Suprapubic skin (tissue), 4 donors: ENCODE measurements at regions not wholly inside any gene's neighbourhood (a gene's known extent, or its start where the extent isn't known, plus 50 kb on each side); places are given as distances from the start of the nearest gene placed in this dataset.

Source experiments
- DNase-seq, 2 donors: peaks; one replicate each; pipeline ENCODE4 v3.0.0-alpha.2; 2019; ENCODE audit warnings: low spot score in 2 of 2
- H3K27ac ChIP-seq: fragments of 200-600 bp; sonication (generic); one replicate; pipeline ENCODE4 v1.5.1; 2019
- H3K27me3 ChIP-seq: fragments of 200-600 bp; sonication (generic); one replicate; pipeline ENCODE4 v1.5.1; 2019
- H3K36me3 ChIP-seq: fragments of 200-600 bp; sonication (generic); one replicate; pipeline ENCODE4 v1.5.1; 2019
- H3K4me1 ChIP-seq: fragments of 200-600 bp; sonication (generic); one replicate; pipeline ENCODE4 v1.5.1; 2019
- H3K4me3 ChIP-seq: fragments of 200-600 bp; sonication (generic); one replicate; pipeline ENCODE4 v1.5.1; 2019; ENCODE audit warnings: mild to moderate bottlenecking
- H3K9me3 ChIP-seq: fragments of 200-600 bp; sonication (generic); one replicate; pipeline ENCODE4 v1.5.1; 2019
- CTCF ChIP-seq, 2 donors: fragments of 200-600 bp in 1 of 2; fragments of 450-650 bp in 1 of 2; sonication (generic) in 1 of 2; IDR thresholded peaks; one replicate each; pipeline ENCODE4 v1.5.1; 2016 to 2019; ENCODE audit warnings: antibody characterized with exemption in 2 of 2, mild to moderate bottlenecking in 1 of 2, moderate library complexity in 1 of 2
- EP300 ChIP-seq: sonication (generic); formaldehyde crosslinking; IDR thresholded peaks from one replicate; pipeline ENCODE4 v1.6.1; 2017; ENCODE audit warnings: antibody characterized with exemption
- POLR2A ChIP-seq, 2 donors: fragments of 450-650 bp; IDR thresholded peaks; one replicate each; pipeline ENCODE4 v1.6.1; 2017; ENCODE audit warnings: antibody characterized with exemption in 2 of 2, mild to moderate bottlenecking in 2 of 2, moderate library complexity in 2 of 2
- POLR2AphosphoS5 ChIP-seq, 3 donors: sonication (generic); formaldehyde crosslinking; IDR thresholded peaks; one replicate each; pipeline ENCODE4 v1.6.1; 2017; ENCODE audit warnings: antibody characterized with exemption in 3 of 3
- WGBS: methylation state at CpG from one replicate; pipeline ENCODE4 v1.1.5; 2018; 5-methylcytosine and 5-hydroxymethylcytosine counted together

- Histone ChIP-seq H3K4me3 (no peak overlapping the region), H3K36me3 (no peaks in the 10 kb centered on the region), H3K27ac (no peak overlapping the region), H3K4me1 (peaks cover 9% of the 10 kb centered on the region), H3K9me3 (peaks cover 4% of the 10 kb centered on the region), H3K27me3 (no peaks in the 10 kb centered on the region)
- WGBS: 45% methylated on average over 13 of the region's 21 CpGs
- peak; percentile 84 to 87 for TF ChIP-seq CTCF (IDR thresholded peaks at IDR 0.05)
- no peak for TF ChIP-seq POLR2A (IDR thresholded peaks at IDR 0.05)
- peak; percentile 90 to 93 for DNase-seq
Measured at GRCh38 chr14:71753126-71753830, 179.0 kb upstream of the RGS6 start.

DNA sequence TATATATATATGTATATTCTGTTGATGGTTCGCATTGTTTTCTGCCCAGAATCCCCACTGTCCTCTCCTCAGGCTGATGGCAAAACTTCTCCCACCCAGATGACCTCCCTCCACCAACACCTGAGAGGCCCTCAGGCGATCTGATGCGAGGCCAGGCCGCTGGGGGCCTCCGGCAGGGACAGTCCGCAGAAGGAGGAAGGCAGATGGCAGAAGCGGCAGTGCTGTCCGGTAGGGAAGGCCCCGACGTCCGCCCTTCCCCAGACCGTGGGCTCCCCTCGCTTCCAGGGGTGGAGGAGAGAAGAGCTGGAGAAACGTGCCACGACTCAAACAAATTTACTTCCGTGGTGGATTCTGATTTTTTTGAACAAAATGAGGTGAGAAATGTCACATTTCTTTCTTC lies 178.3 kb upstream of the RGS6 start:
- Histone ChIP-seq H3K36me3 (no peaks in the 10 kb centered on the region), H3K27me3 (no peaks in the 10 kb centered on the region), H3K4me3 (no peak overlapping the region), H3K27ac (no peak overlapping the region), H3K9me3 (no peaks in the 10 kb centered on the region), H3K4me1 (peaks cover 9% of the 10 kb centered on the region)
- no peak for TF ChIP-seq POLR2AphosphoS5 (IDR thresholded peaks at IDR 0.05)
- TF ChIP-seq EP300: no peak
- TF ChIP-seq POLR2A (IDR thresholded peaks at IDR 0.05): no peak
- TF ChIP-seq CTCF (IDR thresholded peaks at IDR 0.05): no peak
- 84% methylated on average over 16 of the region's 16 CpGs for WGBS
- DNase-seq: no peak

DNA sequence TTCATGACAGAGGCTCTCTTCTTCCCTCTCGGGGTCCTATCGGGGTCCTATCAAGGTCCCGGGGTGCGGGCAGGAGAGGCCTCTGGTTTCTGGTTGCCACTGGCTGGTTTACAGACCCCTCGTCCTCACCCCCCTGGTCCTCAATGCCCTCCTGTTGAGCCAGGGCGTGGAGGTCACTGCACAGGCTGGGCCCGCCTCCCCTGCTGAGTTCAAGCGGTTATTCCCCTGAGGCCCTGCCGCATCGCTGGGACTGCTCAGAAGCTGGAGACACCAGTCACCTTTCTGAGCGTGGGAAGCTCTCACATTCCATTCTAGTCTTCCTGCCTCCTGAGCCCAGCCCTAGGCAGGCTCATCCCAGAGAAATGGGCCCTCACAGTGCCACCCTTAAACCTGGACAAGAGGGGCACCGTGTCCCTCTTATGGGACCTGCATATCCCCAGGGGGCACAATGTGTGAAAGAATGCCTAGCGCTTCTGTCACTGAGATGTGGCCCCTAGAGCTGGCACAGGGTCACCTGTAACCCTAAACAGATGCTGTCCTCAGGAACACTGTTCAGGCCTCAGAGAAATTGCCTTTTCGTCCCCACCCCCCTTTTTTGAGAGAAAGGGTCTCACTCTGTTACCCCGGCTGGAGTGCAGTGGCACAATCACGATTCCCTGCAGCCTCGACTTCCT lies 177.7 kb upstream of the RGS6 start:
- H3K4me3 ChIP-seq: no peak overlapping the region
- TF ChIP-seq POLR2A (IDR thresholded peaks at IDR 0.05) (no peak), CTCF (IDR thresholded peaks at IDR 0.05) (no peak), EP300 (no peak), POLR2AphosphoS5 (IDR thresholded peaks at IDR 0.05) (no peak)
- no peak overlapping the region for H3K27ac ChIP-seq
- WGBS: 92% methylated on average over 16 of the region's 17 CpGs
- no peaks in the 10 kb centered on the region for H3K9me3 ChIP-seq
- H3K36me3 ChIP-seq: no peaks in the 10 kb centered on the region
- DNase-seq: no peak
- H3K27me3 ChIP-seq: no peaks in the 10 kb centered on the region
- peaks cover 9% of the 10 kb centered on the region for H3K4me1 ChIP-seq

- H3K4me1 ChIP-seq: peaks cover under 1% of the 10 kb centered on the region
- no peak overlapping the region for H3K4me3 ChIP-seq
- no peaks in the 10 kb centered on the region for H3K36me3 ChIP-seq
- TF ChIP-seq POLR2A (IDR thresholded peaks at IDR 0.05) (no peak), CTCF (IDR thresholded peaks at IDR 0.05) (no peak), POLR2AphosphoS5 (IDR thresholded peaks at IDR 0.05) (no peak), EP300 (no peak)
- no peaks in the 10 kb centered on the region for H3K9me3 ChIP-seq
- WGBS: 75% methylated on average over 12 of the region's 12 CpGs
- no peaks in the 10 kb centered on the region for H3K27me3 ChIP-seq
- H3K27ac ChIP-seq: no peak overlapping the region
- no peak for DNase-seq
Measured at GRCh38 chr14:71758229-71758951, 173.8 kb upstream of the RGS6 start.

DNA sequence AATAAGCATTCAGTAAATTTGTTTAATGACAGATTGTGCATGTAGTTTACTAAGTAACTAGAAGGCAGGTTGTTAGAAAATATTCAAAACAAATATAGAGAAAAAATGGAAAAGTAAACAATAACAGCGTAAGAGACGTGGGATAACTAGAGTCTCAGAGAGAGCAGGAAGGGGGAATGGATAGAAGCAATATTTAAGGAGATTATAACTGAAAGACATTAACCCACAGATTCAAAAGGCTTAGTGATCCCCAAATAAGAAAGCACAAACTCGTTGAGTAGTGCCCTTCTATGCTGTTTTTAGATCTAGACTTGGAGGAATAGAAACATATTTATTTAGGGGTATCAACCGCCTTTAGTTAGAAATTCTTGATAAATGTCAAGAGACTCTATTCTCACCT lies 169.7 kb upstream of the RGS6 start:
- TF ChIP-seq CTCF (IDR thresholded peaks at IDR 0.05): no peak
- TF ChIP-seq POLR2AphosphoS5 (IDR thresholded peaks at IDR 0.05): no peak
- TF ChIP-seq POLR2A (IDR thresholded peaks at IDR 0.05): no peak
- no peak for TF ChIP-seq EP300
- Histone ChIP-seq H3K9me3 (no peaks in the 10 kb centered on the region), H3K36me3 (no peaks in the 10 kb centered on the region), H3K27ac (no peak overlapping the region), H3K4me1 (no peaks in the 10 kb centered on the region), H3K4me3 (no peak overlapping the region), H3K27me3 (peaks cover 3% of the 10 kb centered on the region)
- no peak for DNase-seq
- WGBS: 92% methylated on average over 4 of the region's 4 CpGs
